Gastrocnemius medialis (tissue), 4 donors: ENCODE measurements at regions not wholly inside any gene's neighbourhood (a gene's known extent, or its start where the extent isn't known, plus 50 kb on each side); places are given as distances from the start of the nearest gene placed in this dataset.

Source experiments
- ATAC-seq, 2 donors: fragments of 150-250 bp; one replicate each; pipeline ENCODE4 v1.9.1; 2016
- DNase-seq, 2 donors: peaks; one replicate each; pipeline ENCODE4 v3.0.0-alpha.2; 2019
- H3K27ac ChIP-seq, 4 donors: fragments of 200-600 bp; sonication (generic); 1 replicate in 1 of 4; 2 replicates in 3 of 4; pipeline ENCODE4 v1.5.1; 2016 to 2018; ENCODE audit warnings: mild to moderate bottlenecking in 2 of 4, moderate library complexity in 1 of 4
- H3K27me3 ChIP-seq, 3 donors: fragments of 200-600 bp; sonication (generic) in 2 of 3; 1 replicate in 1 of 3; 2 replicates in 2 of 3; pipeline versions ENCODE4 v1.5.1 to v1.6.0; 2016 to 2019; ENCODE audit warnings: mild to moderate bottlenecking in 1 of 3, moderate library complexity in 1 of 3
- H3K36me3 ChIP-seq, 2 donors: fragments of 200-600 bp; sonication (generic) in 1 of 2; one replicate each; pipeline ENCODE4 v1.5.1; 2017 to 2018
- H3K4me1 ChIP-seq, 2 donors: fragments of 200-600 bp; sonication (generic) in 1 of 2; one replicate each; pipeline ENCODE4 v1.5.1; 2016 to 2017; ENCODE audit warnings: mild to moderate bottlenecking in 2 of 2
- H3K4me3 ChIP-seq, 4 donors: fragments of 200-600 bp; sonication (generic) in 3 of 4; 1 replicate in 1 of 4; 2 replicates in 3 of 4; pipeline ENCODE4 v1.5.1; 2016 to 2019; ENCODE audit warnings: mild to moderate bottlenecking in 2 of 4
- H3K9me3 ChIP-seq, 3 donors: fragments of 200-600 bp; sonication (generic) in 2 of 3; 1 replicate in 1 of 3; 2 replicates in 2 of 3; pipeline ENCODE4 v1.5.1; 2016 to 2019
- CTCF ChIP-seq, 5 experiments: fragments of 450-650 bp in 3 of 5; fragments of 200-600 bp in 2 of 5; sonication (generic) in 2 of 5; IDR thresholded peaks in 4 of 5; conservative IDR thresholded peaks in 1 of 5; 1 replicate in 4 of 5; 2 replicates in 1 of 5; pipeline ENCODE4 v1.5.1; 2016 to 2019; ENCODE audit warnings: antibody characterized with exemption in 5 of 5, mild to moderate bottlenecking in 3 of 5, moderate library complexity in 3 of 5
- POLR2A ChIP-seq, 2 donors: fragments of 450-650 bp; IDR thresholded peaks; one replicate each; pipeline ENCODE4 v1.6.1; 2017; ENCODE audit warnings: antibody characterized with exemption in 2 of 2, mild to moderate bottlenecking in 2 of 2, moderate library complexity in 2 of 2
- in situ Hi-C, 4 donors: fragments of 200-750 bp; cut with MboI; loops; one replicate each; pipeline versions ENCODE4 v1.15.0 to v1.8.0; 2017; ENCODE audit warnings: low sequenced_read_pairs in 4 of 4
- intact Hi-C: fragments of 100-400 bp; cut with DNase I; formaldehyde crosslinking; loops from one replicate; pipeline ENCODE4 v1.15.1; 2023; ENCODE audit warnings: low total_unique reads

GRCh38 chr5:135691044-135691443 lies 112.3 kb upstream of the CXCL14 start:
- no peaks in the 10 kb centered on the region for H3K36me3 ChIP-seq
- ATAC-seq (no peak), DNase-seq (no peak)
- H3K27ac ChIP-seq: no peak overlapping the region
- H3K4me1 ChIP-seq: no peaks in the 10 kb centered on the region
- H3K4me3 ChIP-seq: no peak overlapping the region
- intact Hi-C loops (no loop called here), in situ Hi-C loops (no loop called here)
- H3K9me3 ChIP-seq: no peaks in the 10 kb centered on the region
- H3K27me3 ChIP-seq: no peaks in the 10 kb centered on the region
- TF ChIP-seq POLR2A (IDR thresholded peaks at IDR 0.05) (no peak), CTCF (IDR thresholded peaks at IDR 0.05 in 4 of 5, conservative IDR thresholded peaks at IDR 0.05 in 1 of 5) (no peak)

GRCh38 chr5:135690466-135690865 lies 111.7 kb upstream of the CXCL14 start:
- intact Hi-C loops (no loop called here), in situ Hi-C loops (no loop called here)
- Histone ChIP-seq H3K4me3 (no peak overlapping the region), H3K27me3 (no peaks in the 10 kb centered on the region), H3K27ac (no peak overlapping the region), H3K36me3 (no peaks in the 10 kb centered on the region), H3K9me3 (no peaks in the 10 kb centered on the region), H3K4me1 (no peaks in the 10 kb centered on the region)
- ATAC-seq (no peak), DNase-seq (no peak)
- no peak for TF ChIP-seq POLR2A (IDR thresholded peaks at IDR 0.05)

- no peak for TF ChIP-seq POLR2A (IDR thresholded peaks at IDR 0.05)
- no peak for TF ChIP-seq CTCF (IDR thresholded peaks at IDR 0.05 in 4 of 5, conservative IDR thresholded peaks at IDR 0.05 in 1 of 5)
- in situ Hi-C loops (no loop called here), intact Hi-C loops (no loop called here)
- H3K36me3 ChIP-seq: no peaks in the 10 kb centered on the region
- no peak for ATAC-seq
- no peaks in the 10 kb centered on the region for H3K4me1 ChIP-seq
- H3K27ac ChIP-seq: no peak overlapping the region
- no peaks in the 10 kb centered on the region for H3K9me3 ChIP-seq
- H3K4me3 ChIP-seq: no peak overlapping the region
- no peak for DNase-seq
- no peaks in the 10 kb centered on the region for H3K27me3 ChIP-seq
Observed at GRCh38 chr5:135689506-135689905, 110.7 kb upstream of the CXCL14 start.

GRCh38 chr5:135688385-135688784 lies 109.6 kb upstream of the CXCL14 start:
- in situ Hi-C loops: no loop called here
- no peak for DNase-seq
- TF ChIP-seq CTCF (IDR thresholded peaks at IDR 0.05 in 4 of 5, conservative IDR thresholded peaks at IDR 0.05 in 1 of 5): no peak
- no peak for TF ChIP-seq POLR2A (IDR thresholded peaks at IDR 0.05)
- intact Hi-C loops: no loop called here
- ATAC-seq: peak; percentile 50 to 65
- no peaks in the 10 kb centered on the region for H3K9me3 ChIP-seq
- no peak overlapping the region for H3K4me3 ChIP-seq
- H3K27ac ChIP-seq: no peak overlapping the region
- no peaks in the 10 kb centered on the region for H3K4me1 ChIP-seq
- H3K36me3 ChIP-seq: no peaks in the 10 kb centered on the region
- no peaks in the 10 kb centered on the region for H3K27me3 ChIP-seq

GRCh38 chr5:135683189-135683588 lies 104.4 kb upstream of the CXCL14 start:
- DNase-seq (no peak), ATAC-seq (no peak)
- Histone ChIP-seq H3K27ac (no peak overlapping the region), H3K4me1 (no peaks in the 10 kb centered on the region), H3K4me3 (no peak overlapping the region), H3K9me3 (peaks cover 0 to 4% (median 0%) of the 10 kb centered on the region in 3 donors), H3K36me3 (no peaks in the 10 kb centered on the region), H3K27me3 (no peaks in the 10 kb centered on the region)
- in situ Hi-C loops: no loop called here
- intact Hi-C loops: no loop called here
- TF ChIP-seq POLR2A (IDR thresholded peaks at IDR 0.05): no peak
- TF ChIP-seq CTCF (IDR thresholded peaks at IDR 0.05 in 4 of 5, conservative IDR thresholded peaks at IDR 0.05 in 1 of 5): no peak
